ENCODE measurements at regions not wholly inside any gene's neighbourhood (a gene's known extent, or its start where the extent isn't known, plus 50 kb on each side); places are given as distances from the start of the nearest gene placed in this dataset.

- TF ChIP-seq REST (IDR thresholded peaks at IDR 0.05; ENCODE audit: insufficient read depth in 1 of 2, low read depth in 2 of 2, low read length in 2 of 2) (no peak), SIN3A (IDR thresholded peaks at IDR 0.05; ENCODE audit: borderline replicate concordance, insufficient read depth, low read length) (no peak), POLR2AphosphoS5 (IDR thresholded peaks at IDR 0.05; ENCODE audit: low read depth, low read length) (no peak), FOXP2 (optimal IDR thresholded peaks at IDR 0.05; ENCODE audit: borderline replicate concordance, extremely low read depth, extremely low read length, insufficient read depth) (no peak), TAF1 (IDR thresholded peaks at IDR 0.05; ENCODE audit: borderline replicate concordance, insufficient read depth, low read length) (no peak)
Observed at GRCh38 chr1:199851439-199852140, 175.9 kb upstream of the NR5A2 start.

GRCh38 chr1:199854686-199855321, 172.7 kb upstream of the NR5A2 start:
- TF ChIP-seq POLR2AphosphoS5 (IDR thresholded peaks at IDR 0.05; ENCODE audit: low read depth, low read length) (no peak), FOXP2 (optimal IDR thresholded peaks at IDR 0.05; ENCODE audit: borderline replicate concordance, extremely low read depth, extremely low read length, insufficient read depth) (no peak), TAF1 (IDR thresholded peaks at IDR 0.05; ENCODE audit: borderline replicate concordance, insufficient read depth, low read length) (no peak), SIN3A (IDR thresholded peaks at IDR 0.05; ENCODE audit: borderline replicate concordance, insufficient read depth, low read length) (no peak), REST (IDR thresholded peaks at IDR 0.05; ENCODE audit: insufficient read depth in 1 of 2, low read depth in 2 of 2, low read length in 2 of 2) (no peak)

GRCh38 chr1:199855580-199855979, 171.9 kb upstream of the NR5A2 start:
- no peak for TF ChIP-seq REST (IDR thresholded peaks at IDR 0.05; ENCODE audit: insufficient read depth in 1 of 2, low read depth in 2 of 2, low read length in 2 of 2)
- TF ChIP-seq SIN3A (IDR thresholded peaks at IDR 0.05; ENCODE audit: borderline replicate concordance, insufficient read depth, low read length): no peak
- TF ChIP-seq TAF1 (IDR thresholded peaks at IDR 0.05; ENCODE audit: borderline replicate concordance, insufficient read depth, low read length): no peak
- no peak for TF ChIP-seq FOXP2 (optimal IDR thresholded peaks at IDR 0.05; ENCODE audit: borderline replicate concordance, extremely low read depth, extremely low read length, insufficient read depth)
- no peak for TF ChIP-seq POLR2AphosphoS5 (IDR thresholded peaks at IDR 0.05; ENCODE audit: low read depth, low read length)

- TF ChIP-seq SIN3A (IDR thresholded peaks at IDR 0.05; ENCODE audit: borderline replicate concordance, insufficient read depth, low read length) (no peak), POLR2AphosphoS5 (IDR thresholded peaks at IDR 0.05; ENCODE audit: low read depth, low read length) (no peak), REST (IDR thresholded peaks at IDR 0.05; ENCODE audit: insufficient read depth in 1 of 2, low read depth in 2 of 2, low read length in 2 of 2) (no peak)
Observed at GRCh38 chr1:199856216-199856780, 171.2 kb upstream of the NR5A2 start.

Measured in PFSK-1 (cell line).